Mesodermal cell (in vitro differentiated cells): ENCODE measurements at regions not wholly inside any gene's neighbourhood (a gene's known extent, or its start where the extent isn't known, plus 50 kb on each side); places are given as distances from the start of the nearest gene placed in this dataset.
"Not testable (repeated sequence)": the region's sequence is repeated elsewhere in the genome, so short reads cannot be mapped to it uniquely, and the experiment has no call there.

Source experiments
- H3K27ac ChIP-seq: 2 replicates; pipeline ENCODE4 v1.7.0; 2013; ENCODE audit warnings: mild to moderate bottlenecking, low read depth, low read length, moderate library complexity; ENCODE audit not compliant: severe bottlenecking
- H3K36me3 ChIP-seq: 2 replicates; pipeline ENCODE4 v1.7.1; 2013; ENCODE audit warnings: mild to moderate bottlenecking, low read length, moderate library complexity; ENCODE audit not compliant: control insufficient read depth, insufficient read depth
- H3K4me1 ChIP-seq: one replicate; pipeline ENCODE4 v1.7.1; 2013; ENCODE audit warnings: mild to moderate bottlenecking, low read length; ENCODE audit not compliant: insufficient read depth, control insufficient read depth, poor library complexity, severe bottlenecking
- H3K4me3 ChIP-seq: 2 replicates; pipeline ENCODE4 v1.7.0; 2013; ENCODE audit warnings: low read length, control low read depth, mild to moderate bottlenecking; ENCODE audit not compliant: insufficient read depth, poor library complexity, severe bottlenecking; ENCODE audit errors: extremely low read depth
- H3K9me3 ChIP-seq: 2 replicates; pipeline ENCODE4 v1.7.1; 2013; ENCODE audit warnings: mild to moderate bottlenecking, low read length, moderate library complexity; ENCODE audit not compliant: control insufficient read depth
- WGBS, 2 experiments: methylation state at CpG; one replicate each; pipeline ENCODE4 v1.1.5; 2013; ENCODE audit warnings: missing lambda C conversion rate in 2 of 2; ENCODE audit not compliant: insufficient coverage in 2 of 2; 5-methylcytosine and 5-hydroxymethylcytosine counted together

DNA sequence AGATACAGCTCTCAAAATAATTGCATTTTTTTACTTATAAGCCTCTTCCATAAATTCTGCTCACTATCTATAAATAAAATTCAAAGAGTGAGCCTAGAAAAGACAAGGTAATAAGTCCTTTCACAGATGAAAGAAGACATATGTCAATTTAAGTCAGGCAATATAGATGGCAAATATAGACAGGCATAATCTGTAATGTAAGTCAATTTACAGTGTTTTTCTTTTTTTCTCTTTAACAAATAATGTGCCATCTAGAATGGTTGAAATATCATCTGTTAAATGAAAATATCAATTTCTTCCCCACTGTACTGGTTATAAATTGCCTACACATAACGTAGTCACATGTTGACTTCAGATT lies 1409.2 kb upstream of the GOT2 start:
- Histone ChIP-seq H3K4me3 (no peak overlapping the region), H3K27ac (no peak overlapping the region), H3K36me3 (no peaks in the 10 kb centered on the region), H3K4me1 (peaks cover 8% of the 10 kb centered on the region), H3K9me3 (no peaks in the 10 kb centered on the region)
- WGBS, 2 experiments, result no CpG with 5 or more reads among the region's 1 CpG

DNA sequence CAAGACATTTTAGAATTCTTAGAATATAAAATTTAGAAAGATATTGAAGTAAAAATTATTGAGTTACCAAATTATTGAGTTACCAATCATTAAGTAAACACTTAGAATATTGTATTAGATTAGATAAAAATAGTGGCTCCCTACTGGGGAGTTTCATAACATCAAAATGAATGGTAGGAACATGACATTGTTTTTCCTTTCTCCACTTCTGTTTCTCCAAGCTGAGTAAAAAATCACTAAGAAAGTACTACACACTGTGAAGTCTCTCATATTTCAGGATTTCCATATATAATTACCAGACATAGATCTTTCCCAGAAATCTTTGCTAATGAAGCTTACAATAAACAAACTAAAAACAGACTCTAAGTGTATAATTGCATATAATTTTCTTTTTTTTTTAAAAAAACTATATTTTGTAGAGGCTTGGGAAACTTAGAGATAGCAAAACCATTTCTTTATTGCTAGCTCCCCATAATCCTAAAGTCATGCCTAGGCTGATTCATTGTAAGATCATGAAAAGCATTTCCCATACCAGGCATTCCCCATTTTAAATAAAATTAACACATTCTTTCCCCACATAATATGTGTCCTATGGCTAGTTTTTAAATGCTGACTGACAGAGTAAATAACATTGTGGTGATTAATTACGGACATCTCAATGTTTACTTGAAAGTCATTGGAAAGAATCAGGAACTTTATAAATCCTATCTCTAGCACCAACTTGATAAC lies 1408.7 kb upstream of the GOT2 start:
- Histone ChIP-seq H3K4me1 (peaks cover 8% of the 10 kb centered on the region), H3K9me3 (no peaks in the 10 kb centered on the region), H3K27ac (no peak overlapping the region), H3K4me3 (no peak overlapping the region), H3K36me3 (no peaks in the 10 kb centered on the region)
- 80% methylated on average over 1 of the region's 1 CpG; no CpG with 5 or more reads in 1 of the 2 experiments for WGBS, 2 experiments

DNA sequence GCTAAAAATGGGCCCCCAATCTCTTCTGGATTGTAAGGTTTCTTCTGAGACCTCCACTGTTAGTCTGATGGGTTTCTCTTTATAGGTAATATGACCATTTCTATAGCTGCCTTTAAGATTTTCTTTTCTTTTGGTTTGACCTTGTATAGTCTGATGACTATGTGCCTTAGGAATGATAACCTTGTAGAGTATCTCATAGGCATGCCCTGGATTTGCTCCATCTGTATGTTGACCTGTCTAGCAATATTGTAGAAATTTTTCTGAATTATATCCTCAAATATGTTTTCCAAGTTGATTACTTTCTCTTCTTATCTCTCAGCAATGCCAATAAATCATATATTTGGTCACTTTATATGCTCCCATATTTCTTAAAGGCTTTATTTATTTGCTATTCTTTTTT lies 1403.8 kb upstream of the GOT2 start:
- Histone ChIP-seq H3K36me3 (no peaks in the 10 kb centered on the region), H3K9me3 (no peaks in the 10 kb centered on the region), H3K4me1 (peaks cover 6% of the 10 kb centered on the region), H3K27ac (no peak overlapping the region), H3K4me3 (no peak overlapping the region)

DNA sequence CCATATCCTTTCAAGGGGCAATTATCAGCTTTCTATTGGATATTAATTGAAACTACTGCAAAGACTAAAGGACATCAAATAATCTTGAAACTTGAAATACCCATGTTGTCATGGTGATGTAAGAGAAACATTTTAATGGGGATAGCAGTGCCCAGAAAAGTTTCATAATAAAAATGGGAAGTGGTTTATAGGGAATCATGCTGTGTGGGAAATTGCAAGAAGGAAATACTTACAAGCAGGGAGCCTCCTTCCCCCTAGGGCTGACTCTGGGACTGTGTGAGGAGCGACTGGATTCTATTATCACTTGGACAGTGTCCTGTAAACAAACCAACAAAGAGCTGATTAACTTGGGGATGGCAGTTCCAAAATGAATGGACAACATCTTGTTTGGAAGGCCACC lies 1393.1 kb upstream of the GOT2 start:
- Histone ChIP-seq H3K36me3 (no peaks in the 10 kb centered on the region), H3K9me3 (no peaks in the 10 kb centered on the region), H3K27ac (no peak overlapping the region), H3K4me1 (no peaks in the 10 kb centered on the region), H3K4me3 (no peak overlapping the region)
- WGBS, 2 experiments, result no CpG with 5 or more reads among the region's 1 CpG

DNA sequence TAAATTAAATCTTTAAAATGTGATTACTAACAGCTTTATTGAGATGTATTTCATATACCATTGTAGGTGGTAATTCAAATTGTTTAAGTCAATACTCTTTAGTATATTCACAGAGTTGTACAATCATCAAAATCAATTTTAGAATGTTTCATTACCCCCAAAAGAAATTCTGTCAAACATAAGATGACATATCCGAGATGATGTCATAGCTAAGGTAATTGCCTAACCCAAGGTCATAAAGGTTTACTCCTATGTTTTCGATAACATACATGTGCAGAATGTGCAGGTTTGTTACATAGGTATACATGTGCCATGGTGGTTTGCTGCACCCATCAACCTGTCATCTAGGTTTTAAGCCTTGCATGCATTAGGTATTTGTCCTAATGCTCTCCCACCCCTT lies 1392.0 kb upstream of the GOT2 start:
- H3K27ac ChIP-seq, H3K4me3 ChIP-seq, H3K9me3 ChIP-seq, H3K4me1 ChIP-seq, H3K36me3 ChIP-seq: not testable (repeated sequence)
- WGBS, 2 experiments, result 100% methylated on average over 1 of the region's 2 CpGs; no CpG with 5 or more reads in 1 of the 2 experiments

DNA sequence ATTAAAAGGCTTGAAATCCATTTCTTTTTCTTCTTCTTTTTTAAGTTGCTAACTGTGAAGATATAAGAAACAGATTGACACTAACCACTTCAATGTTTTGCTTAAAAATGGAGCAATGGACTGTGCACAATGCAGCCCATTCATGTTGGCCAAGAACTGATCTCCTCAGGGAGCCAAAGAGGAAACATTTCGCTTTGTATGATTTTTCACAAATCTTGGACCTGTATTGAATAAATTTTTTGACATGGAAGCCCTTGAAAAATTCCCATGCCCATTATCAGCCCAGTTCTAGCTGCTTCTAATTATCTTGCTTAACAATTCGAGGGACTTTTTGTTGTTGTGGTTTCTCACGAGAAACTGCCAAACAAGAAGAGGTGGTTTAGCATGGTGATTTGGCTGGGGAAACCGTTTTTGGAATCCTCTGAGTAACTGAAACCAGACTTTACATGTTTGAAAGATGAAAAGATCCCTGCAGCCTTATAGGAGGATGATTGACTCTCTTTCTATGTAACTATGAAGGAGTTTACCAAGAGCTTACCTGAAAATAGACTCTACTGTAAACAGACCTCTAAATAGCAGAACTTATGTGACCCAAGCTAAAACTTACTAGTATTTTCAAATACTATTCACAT lies 1389.4 kb upstream of the GOT2 start:
- Histone ChIP-seq H3K4me1 (no peaks in the 10 kb centered on the region), H3K4me3 (no peak overlapping the region), H3K36me3 (no peaks in the 10 kb centered on the region), H3K27ac (no peak overlapping the region), H3K9me3 (no peaks in the 10 kb centered on the region)
- 70 to 76% methylated on average over 2 to 3 of the region's 4 CpGs for WGBS, 2 experiments

DNA sequence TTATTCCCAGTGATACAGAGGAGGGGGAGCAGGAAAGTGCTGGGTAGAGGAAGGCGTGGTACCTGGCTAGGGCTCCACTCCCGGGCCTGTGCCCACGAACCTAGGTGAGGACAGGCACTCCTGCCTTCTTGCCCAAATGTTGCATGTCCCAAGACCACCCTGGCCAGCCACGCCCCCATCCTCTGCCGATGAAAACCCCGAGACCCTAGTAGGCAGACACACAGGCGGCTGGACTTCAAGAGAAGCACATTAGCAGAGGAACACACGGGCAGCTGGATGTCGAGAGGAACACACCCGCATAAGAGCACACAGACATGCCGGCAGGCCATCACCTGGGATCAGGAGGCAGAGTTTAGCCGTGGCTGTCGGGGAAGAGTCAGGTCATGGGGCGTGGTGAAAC lies 1386.5 kb upstream of the GOT2 start:
- 95% methylated on average over 13 to 14 of the region's 14 CpGs for WGBS, 2 experiments

DNA sequence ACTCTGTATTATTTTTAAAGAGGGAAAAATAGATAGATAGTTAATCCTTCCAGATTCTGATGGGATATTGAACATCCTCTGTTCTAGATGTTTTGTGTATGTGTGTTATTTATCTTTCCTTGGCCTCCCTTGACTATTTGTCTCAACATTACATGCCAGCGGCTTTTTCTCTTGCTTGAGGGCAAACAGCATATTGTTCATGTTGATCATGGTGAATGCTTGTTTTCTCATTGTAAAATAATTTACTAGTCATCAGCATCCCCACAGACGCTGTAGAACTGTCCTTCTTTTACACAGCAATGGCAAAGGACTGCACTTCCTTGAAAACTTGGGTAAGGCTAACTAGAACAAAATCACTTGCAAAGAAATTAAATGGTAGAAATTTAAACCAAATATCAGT lies 1376.4 kb upstream of the GOT2 start:
- no peak overlapping the region for H3K27ac ChIP-seq
- H3K4me3 ChIP-seq, result no peak overlapping the region
- WGBS, 2 experiments, result no CpG with 5 or more reads among the region's 2 CpGs
- H3K9me3 ChIP-seq, result no peaks in the 10 kb centered on the region
- H3K36me3 ChIP-seq, result no peaks in the 10 kb centered on the region
- H3K4me1 ChIP-seq, result no peaks in the 10 kb centered on the region

More for the DNA sequence above, 1386.5 kb upstream of the GOT2 start:
- H3K9me3 ChIP-seq, result no peaks in the 10 kb centered on the region
- H3K4me1 ChIP-seq, result no peaks in the 10 kb centered on the region
- H3K36me3 ChIP-seq, result no peaks in the 10 kb centered on the region
- no peak overlapping the region for H3K27ac ChIP-seq
- H3K4me3 ChIP-seq, result no peak overlapping the region

DNA sequence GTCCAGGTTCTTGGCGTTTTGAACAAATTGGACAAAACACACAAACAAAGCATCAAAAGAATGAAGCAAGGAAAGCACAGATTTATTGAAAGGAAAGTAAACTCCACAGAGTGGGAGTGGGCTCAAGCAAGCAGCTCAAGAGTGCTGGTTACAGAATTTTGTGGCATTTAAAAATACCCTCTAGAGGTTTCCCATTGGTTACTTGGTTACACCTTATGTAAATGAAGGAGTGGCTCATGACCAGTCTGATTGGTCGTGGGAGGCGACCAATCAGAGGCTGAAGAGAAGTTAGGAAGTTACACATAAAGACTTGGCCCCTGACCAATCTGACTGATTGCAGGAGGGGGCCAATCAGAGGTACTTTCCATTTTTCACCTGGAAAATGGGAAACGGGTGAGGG lies 1373.8 kb upstream of the GOT2 start:
- no peaks in the 10 kb centered on the region for H3K4me1 ChIP-seq
- no peaks in the 10 kb centered on the region for H3K9me3 ChIP-seq
- WGBS, 2 experiments, result 86 to 100% methylated on average over 1 to 3 of the region's 4 CpGs
- H3K36me3 ChIP-seq, result no peaks in the 10 kb centered on the region
- H3K27ac ChIP-seq, result no peak overlapping the region
- no peak overlapping the region for H3K4me3 ChIP-seq

DNA sequence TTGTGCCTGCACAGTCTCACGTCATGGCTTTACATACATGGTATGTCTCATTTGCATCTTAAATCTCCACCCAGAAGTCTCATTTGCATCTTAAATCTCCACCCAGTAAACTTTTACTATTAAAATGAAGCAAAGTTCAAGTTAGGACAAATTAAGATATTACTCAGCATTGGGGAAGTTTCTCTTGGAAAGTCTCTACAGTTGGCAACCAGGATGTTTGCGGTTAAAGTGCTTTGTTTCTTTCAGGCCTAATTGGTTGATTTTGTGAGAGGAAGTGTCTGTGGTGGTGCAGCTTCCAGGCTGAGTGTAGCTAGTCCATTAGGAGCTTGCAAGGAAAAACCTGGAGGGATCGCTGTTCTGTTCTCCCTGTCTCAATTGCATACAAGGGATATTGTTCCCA lies 1373.3 kb upstream of the GOT2 start:
- 88 to 89% methylated on average over 2 to 3 of the region's 3 CpGs for WGBS, 2 experiments
- Histone ChIP-seq H3K4me3 (no peak overlapping the region), H3K27ac (no peak overlapping the region)

DNA sequence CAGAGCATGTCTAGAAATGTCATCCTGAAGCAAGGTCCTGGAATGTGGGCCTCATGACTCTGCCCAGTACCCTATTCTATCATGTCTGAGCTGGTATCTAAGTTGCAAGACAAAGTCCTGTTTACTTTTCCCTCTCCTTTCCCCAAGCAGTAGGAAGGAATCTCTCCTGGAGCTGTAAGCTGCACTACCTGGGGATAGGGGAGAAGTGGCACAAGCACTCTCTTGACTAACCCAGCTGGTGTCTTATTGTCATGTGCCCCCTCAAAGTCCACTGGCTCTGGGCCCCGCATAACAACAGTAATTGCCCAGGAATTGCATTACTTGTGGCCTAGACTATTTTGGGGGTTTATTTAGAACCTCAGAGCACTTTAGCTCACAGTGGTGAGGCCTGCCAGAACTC lies 1366.3 kb upstream of the GOT2 start:
- H3K36me3 ChIP-seq, result no peaks in the 10 kb centered on the region
- H3K4me3 ChIP-seq, result no peak overlapping the region
- H3K9me3 ChIP-seq, result no peaks in the 10 kb centered on the region
- WGBS, 2 experiments, result no CpG with 5 or more reads among the region's 1 CpG
- H3K27ac ChIP-seq, result no peak overlapping the region
- H3K4me1 ChIP-seq, result no peaks in the 10 kb centered on the region

More for the DNA sequence above, 1373.3 kb upstream of the GOT2 start:
- Histone ChIP-seq H3K4me1 (no peaks in the 10 kb centered on the region), H3K9me3 (no peaks in the 10 kb centered on the region), H3K36me3 (no peaks in the 10 kb centered on the region)
